Eye (tissue), 1 donor: ENCODE measurements at regions not wholly inside any gene's neighbourhood (a gene's known extent, or its start where the extent isn't known, plus 50 kb on each side); places are given as distances from the start of the nearest gene placed in this dataset.

Experiments
- DNase-seq: peaks from one replicate; pipeline ENCODE4 v3.0.0-alpha.2; 2015

- DNase-seq: no peak
These were observed 58.1 kb downstream of the TUSC7 start for GRCh38 chr3:116767726-116768125.

- peak; percentile 95 for DNase-seq
These were observed 61.4 kb downstream of the TUSC7 start for GRCh38 chr3:116770815-116771450.

DNA sequence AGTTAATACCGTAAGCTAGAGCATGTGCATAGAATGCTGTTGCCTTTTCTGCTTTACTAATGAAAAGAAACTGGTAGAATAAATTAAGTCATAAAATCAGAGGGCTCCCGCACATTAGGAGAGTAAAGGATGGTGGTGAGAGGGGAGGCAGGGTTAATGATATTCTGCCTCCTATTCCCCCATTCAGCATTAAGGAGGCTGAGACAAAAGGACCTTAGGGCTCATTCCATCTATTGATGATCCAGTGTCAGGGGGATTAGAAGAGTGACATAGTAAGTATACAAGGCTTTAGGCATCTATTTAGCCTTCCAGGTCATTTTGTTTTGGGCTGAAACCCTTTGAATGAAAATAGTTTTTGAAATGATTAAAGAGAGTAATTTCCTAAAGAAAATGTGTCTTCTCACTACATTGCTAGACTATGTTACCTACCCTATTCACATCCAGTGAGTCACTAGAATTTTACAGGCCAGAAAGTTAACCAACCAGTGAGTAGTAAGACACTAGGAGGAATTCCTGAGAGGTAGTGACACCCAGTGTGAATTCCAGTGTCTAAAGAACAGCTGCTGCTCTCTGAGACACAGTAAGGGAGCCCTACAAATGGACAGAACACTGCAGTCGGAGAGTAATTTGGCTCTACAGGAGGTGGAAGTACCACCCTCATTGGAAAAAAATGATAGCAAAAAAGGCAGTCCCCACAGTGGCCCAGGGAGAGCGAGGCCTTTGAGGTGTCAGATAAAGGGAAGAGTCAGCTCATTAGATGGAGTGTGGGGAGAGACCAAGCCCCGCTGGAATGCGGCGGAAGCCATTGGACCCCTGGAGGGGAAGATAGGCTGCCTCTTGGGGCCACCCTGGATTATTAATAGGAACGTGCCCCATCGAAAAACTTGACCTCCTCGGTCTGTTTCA, 67.6 kb downstream of the TUSC7 start:
- no peak for DNase-seq

DNA sequence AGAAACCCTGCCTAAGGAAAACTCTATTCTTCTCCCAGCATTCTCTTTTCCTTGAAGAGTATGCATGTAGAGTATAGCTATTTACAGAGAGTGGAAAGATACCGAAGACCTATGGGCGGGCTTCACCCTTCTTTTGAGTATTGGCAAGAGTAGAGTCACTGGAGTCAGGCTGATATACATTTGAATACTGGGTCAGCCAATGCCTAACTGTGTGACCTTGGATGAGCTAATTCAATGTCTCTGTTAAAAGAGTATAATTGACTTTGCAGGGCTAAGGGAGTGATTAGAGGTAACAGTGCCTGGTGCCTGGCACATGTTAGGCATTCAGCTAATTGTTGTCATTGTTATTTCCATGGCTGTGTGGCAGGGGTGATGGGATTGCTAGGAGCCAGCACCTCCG, 75.6 kb downstream of the TUSC7 start:
- DNase-seq: no peak

DNA sequence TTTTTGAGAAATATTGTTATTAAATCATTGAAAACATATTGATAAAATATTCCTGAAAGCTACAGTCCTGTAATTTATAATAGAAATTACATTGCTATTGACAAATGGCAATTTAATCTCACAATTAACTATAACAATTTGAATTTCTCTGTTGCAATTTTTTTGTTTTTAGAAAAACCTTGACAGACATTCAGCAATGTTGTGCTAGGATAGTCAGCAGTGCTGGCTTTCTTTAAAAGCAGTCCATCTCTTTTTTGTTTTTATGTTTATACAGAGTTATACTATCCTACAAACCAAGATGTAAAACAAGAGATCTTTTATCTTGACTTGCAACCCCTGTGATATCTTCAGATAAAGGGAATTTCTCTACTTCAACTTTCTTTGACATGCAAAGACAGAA, 93.1 kb downstream of the TUSC7 start:
- no peak for DNase-seq

DNA sequence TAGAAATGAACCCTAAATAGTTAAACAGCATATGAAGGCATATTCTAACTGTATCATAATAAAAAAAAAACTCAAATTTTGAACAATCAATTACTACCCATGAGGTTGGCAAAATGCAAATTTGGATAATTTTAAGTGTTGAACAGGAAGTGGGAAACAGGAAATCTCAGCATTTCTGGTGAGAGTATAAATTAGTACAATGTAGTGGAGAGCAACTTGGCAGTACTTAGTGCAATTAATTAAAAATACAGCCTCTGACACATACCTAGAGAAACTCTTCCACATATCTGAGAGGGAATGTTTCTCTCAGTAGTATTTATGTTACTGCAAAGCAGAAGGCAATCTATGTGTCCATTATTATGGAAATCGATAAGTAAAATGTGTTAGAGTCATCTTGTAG, 96.8 kb downstream of the TUSC7 start:
- no peak for DNase-seq

DNA sequence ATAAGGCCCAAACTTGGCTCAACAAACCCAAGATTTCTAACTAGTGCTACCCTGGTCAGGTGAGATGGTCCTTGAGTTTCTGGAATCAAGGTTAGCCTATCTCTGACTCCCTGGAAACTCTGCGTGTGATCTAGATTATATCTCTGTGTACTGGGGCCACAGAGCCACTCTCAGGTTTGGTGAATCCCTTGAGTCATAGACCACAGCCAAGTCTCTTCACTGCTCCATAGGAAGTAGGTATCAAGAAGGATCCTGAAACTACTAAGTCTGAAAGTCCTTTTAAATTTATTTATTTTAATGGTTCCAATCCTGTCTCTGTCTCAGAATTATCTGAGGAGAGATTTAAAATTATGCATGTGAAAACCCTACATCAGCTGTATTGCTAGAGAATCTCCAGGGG, 99.1 kb downstream of the TUSC7 start:
- no peak for DNase-seq

DNA sequence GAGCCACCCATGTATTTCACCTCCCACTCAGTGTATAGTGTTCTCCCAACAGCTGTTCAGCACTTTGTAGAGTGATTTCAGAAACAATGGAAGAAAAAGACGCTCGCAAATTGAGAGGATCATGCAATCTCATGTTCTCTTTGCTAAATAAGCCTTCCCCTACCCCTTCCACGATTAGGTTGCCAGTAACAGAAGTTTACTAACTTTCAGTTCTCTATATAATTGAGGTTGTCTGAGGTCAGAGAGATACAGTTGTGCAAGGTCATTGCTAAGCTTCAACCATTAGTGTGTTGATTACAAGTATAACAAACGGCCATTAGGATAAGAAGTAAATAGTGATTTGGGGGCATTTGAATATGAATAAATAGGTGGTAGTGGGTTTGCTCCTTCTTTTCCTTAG, 99.6 kb downstream of the TUSC7 start:
- DNase-seq: no peak

DNA sequence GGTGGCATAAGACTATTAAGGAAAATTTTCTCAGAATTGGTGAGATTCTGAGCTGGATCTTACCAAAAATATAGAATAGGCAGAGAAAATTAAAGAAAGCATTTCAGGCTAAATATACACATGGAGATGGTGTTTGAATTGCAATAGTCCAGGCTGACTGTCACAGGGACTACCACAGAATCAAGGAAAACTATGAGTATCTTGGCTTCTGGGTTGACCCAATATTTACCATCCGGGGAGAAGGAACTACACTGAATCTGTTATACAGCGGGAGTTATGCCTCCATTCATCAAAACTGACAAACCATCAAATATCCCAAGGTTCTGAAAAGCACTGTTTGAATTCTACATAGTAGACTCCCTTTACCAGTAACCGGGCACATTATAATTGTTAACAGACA, 102.2 kb downstream of the TUSC7 start:
- no peak for DNase-seq

DNA sequence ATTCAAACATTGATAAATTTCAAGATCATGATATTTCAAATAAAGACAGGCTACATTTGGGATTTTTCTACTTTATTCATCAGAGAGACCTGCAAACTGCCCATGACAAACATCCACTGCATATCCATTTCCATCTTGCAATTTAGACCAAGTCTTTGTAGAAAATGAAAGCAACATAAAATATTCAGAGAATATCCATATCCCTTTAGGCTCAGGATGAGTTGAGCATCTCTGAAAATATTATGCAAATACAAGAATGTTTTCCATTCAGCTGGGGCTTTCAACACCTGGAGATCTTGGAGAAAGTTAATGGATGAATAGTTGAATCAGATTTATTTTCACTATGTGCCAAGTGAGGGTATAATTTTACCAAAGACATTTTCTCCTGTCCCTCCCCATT, 103.4 kb downstream of the TUSC7 start:
- DNase-seq: no peak

DNA sequence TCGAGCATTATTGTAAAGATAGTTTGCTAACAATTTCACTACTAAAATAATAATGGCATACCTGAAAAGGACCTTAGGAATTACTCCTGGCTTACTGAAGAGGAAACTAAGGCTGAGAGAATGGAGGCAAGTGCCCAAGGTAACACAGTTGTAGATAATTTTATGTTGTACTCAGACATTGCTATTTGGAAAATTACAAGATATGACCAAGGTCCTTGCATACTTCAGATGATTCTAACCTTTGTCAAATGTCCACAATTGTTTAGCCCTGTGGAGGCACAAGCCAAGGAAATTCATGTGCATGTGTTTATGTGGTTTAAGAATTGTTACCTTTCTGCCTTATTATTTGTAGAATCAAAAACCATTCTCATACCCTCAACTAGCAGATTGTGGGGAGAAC, 105.7 kb downstream of the TUSC7 start:
- DNase-seq: no peak

DNA sequence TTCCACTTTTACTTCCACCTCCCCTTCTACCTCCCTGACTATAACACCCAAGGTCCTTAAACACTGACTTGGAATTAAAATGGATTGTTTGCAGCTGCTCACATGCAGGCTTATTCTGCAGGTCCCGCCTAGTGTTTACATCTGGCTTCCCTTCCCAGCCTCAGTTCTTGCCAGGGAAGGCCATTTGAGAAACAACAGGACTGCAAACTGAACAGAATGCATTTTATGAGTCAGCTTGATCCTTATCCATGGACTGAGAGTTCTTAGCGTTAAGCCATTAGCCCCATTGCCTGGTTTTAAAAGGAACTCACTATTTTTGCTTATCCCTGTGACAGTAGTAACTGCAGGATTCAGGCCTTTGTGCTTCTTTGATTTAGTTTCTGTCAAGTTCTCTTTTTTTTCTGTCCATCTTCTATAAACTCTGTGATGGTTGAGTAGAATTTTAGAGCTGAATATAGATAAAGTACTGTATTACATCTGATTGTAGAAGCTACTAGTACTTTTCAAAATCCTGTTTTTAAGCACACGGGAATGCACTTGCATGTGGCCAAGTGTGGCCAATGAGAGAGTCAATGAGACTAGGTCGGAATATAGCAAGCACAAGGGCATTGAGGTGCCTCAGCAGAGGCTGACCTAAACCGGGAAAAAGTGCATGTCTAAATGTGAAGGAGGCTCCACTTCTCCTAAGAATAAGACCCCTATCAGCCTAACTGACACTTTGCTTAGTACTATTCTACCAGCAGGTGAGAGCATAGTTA, 106.4 kb downstream of the TUSC7 start:
- no peak for DNase-seq

DNA sequence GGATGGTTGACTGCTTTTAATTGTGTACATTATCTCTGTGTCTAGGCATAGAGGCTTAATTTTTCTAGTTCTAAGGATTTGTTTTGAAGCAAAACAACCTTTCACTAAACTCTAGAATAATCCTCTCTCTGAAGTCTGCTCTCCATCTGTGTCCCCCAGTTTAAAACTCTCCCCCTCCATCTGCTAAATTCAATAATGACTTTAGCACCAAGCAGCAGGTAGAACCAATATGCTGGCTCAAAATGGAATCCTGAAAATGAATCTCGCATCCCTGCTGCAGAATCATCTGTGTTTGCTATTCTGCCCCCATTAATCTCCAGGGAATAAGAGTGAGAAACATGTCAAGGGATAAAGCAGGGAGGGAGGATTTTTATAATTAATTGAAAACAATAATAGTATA, 111.8 kb downstream of the TUSC7 start:
- DNase-seq: no peak

GRCh38 chr3:116824208-116824607, 114.6 kb downstream of the TUSC7 start:
- no peak for DNase-seq

- DNase-seq: no peak
These were observed 123.6 kb downstream of the TUSC7 start for GRCh38 chr3:116833202-116833601.

- no peak for DNase-seq
These were observed 125.2 kb downstream of the TUSC7 start for GRCh38 chr3:116834816-116835215.

DNA sequence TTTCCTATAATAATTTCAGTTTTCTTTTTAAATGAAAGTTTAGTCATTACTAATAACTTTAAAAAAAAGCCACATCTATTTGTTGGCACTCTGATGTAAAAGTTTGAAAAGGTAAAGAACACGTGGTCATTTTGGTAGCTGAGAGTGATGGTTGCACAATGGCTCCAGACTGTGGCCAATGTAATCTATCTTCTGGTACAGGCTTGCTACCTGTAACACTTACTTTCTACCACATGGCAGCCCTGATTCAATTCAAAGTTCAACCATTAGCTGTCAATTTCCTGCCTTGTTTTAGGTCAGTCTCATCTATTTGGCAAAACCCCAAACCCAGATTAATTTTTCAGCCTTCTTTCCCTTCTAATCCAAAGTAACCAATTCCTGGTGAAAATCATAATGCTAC, 126.1 kb downstream of the TUSC7 start:
- DNase-seq: no peak

DNA sequence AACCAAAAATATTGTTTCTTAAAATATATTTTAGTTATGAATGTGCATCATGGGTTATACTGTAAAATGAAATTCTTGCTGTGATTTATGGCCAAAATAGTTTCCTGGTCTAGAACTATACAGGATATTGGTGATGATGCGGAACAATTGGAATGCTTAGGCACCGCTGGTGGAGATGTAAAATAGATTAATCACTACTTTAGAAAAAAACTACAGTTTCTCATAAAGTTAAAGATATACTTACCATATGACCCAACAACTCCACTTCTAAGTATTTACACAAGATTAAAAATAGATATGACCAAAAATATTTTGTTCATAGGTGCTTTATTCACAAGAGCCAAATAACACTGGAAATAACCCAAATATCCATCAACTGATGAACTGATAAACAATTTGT, 126.7 kb downstream of the TUSC7 start:
- no peak for DNase-seq

- peak; percentile 24 for DNase-seq
These were observed 127.9 kb downstream of the TUSC7 start for GRCh38 chr3:116837483-116837882.

- no peak for DNase-seq
These were observed 131.6 kb downstream of the TUSC7 start for GRCh38 chr3:116841003-116841735.

DNA sequence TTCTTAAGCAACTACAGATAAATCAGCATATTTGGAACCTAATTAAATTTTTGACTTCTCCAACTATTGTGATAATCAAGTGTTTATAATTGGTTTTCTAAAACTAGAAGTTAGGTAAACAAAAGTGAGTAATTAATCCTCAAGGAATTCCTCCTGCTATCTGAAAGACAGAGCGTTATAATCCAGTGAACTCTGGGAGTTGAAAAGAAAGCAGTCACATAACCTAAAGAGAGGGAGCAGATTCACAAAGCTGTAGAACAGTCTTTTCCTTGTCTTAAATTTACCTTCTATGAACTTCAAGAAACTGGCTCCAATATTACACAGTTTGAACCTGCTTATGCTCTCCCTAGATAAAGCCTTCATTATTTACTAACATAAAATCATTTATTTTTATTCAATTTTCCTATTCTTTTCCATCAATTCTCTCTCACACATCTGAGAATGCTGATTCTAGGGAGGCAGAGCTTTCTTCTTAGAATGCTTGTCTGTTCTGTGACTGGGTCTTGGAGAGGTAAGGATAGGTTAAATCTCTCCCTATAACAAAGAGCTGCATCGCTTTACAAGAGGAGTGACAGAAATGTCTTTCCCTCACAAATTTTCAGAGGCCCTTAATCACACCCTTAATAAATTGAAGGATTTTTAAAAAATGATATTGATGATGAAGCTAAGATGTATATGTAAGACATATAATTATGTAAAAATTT, 132.8 kb downstream of the TUSC7 start:
- DNase-seq: no peak

- DNase-seq: no peak
These were observed 138.8 kb downstream of the TUSC7 start for GRCh38 chr3:116848248-116848829.
